NCI-H460 (cell line): ENCODE measurements at regions not wholly inside any gene's neighbourhood (a gene's known extent, or its start where the extent isn't known, plus 50 kb on each side); places are given as distances from the start of the nearest gene placed in this dataset.
A peak's percentile ranks its signal among the peaks of the same experiment; 100 is the strongest.

ENCODE experiments used
- DNase-seq: peaks from one replicate; pipeline ENCODE4 v3.0.0-alpha.2; 2016; ENCODE audit warnings: low read depth; ENCODE audit errors: extremely low read depth

DNA sequence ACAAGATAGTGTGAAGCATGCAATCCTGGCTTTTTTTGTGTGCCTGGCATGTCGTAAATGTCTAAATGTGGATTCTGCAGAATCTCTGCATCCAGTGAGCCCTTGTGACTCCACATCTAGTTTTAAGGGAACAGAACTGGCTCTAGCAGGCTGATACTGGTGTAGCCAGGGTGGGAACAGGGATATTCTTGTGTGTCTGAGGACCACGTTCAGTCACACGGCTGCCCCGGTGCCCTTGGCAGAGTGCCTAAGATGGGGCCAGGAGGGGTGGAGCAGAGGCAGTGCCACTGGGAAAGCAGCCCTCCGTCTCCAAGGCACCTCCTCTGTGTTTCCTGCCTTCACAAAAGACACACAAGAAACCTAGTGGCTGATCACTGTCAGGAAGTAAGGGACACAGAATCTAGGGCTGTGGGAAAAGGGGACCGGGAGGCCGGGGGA is 91.5 kb upstream of the PARD3B start:
- DNase-seq, result peak; percentile 22

- no peak for DNase-seq
Measured at GRCh38 chr2:204454672-204455380, 90.4 kb upstream of the PARD3B start.

DNA sequence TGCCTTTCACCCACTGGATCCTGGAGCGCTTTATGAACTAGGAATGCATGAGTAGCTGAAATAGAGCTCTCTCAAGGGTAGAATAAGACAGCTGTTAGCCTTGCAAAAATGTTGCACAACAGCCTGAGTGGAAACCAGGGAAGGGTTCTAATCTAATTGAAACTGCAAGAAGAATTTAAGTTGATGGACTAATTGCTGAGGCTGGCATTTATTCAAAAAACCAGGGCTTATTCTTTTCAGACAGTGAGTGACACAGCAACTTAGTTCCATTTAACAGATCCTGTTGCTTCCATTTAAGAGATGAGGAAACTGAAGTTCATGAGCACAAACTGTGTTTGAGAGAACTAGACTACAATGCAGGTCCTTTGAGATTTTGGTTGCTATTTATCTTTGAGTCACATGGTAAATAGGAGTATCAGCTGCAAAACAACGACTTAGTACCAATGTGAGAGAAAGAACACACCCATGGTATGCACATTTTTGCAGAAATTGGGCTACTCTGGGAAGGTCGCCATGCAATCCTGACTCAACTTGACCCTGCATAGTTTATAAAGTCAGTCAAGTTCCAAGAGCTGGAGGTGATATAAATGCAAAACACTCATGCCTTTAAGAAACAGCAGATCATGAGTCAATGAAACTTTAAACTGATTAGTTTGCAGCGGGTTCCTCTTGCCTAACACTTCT is 76.4 kb upstream of the PARD3B start:
- DNase-seq, result peak; percentile 65

- DNase-seq, result no peak
Measured at GRCh38 chr2:204470178-204470620, 75.1 kb upstream of the PARD3B start.

DNA sequence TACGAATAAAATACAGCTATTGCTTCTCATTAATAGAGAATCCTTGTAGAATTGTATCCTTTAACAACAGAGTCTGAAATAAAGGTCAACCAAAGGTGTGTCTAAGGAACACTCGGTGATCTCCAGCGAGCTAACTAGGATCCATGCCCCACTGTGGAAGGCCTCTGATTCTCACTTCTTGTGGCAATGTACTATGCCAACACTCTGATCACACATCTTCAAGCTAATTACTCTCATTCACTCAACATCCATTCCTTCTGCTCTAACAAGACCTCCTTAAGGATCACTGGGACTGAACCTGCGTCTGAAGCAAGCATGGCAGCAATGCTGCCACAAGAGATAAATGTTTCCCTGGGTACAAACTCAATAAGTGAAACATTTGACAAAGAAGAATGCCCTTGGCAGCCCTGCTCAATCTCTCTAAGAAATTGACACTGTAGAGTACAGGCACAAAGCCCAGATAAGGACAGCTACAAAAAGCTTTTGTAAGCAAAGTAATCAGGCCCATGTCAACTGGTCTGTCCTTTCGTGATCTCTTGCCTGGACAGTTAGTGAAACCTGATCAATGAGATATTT is 74.6 kb upstream of the PARD3B start:
- no peak for DNase-seq

GRCh38 chr2:204472375-204472774 is 72.9 kb upstream of the PARD3B start:
- no peak for DNase-seq

DNA sequence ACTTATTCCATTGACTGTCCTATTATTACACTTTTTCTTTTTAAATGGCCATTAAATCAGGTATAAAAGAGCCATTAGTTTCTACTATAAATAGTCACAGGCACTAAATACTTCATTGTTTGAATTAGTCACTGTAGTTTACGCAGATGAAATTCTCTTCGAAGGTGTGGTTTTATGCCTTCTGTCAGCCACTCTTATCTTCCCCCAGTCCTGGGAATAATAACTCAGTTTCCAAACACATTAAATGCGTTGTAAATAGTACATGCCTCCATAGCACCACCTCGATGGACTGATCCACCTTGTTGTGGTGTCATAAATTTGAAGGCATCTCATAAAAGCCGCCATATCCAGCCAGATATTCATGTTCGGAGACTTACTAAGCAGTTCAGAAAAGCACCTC is 72.1 kb upstream of the PARD3B start:
- DNase-seq, result no peak

DNA sequence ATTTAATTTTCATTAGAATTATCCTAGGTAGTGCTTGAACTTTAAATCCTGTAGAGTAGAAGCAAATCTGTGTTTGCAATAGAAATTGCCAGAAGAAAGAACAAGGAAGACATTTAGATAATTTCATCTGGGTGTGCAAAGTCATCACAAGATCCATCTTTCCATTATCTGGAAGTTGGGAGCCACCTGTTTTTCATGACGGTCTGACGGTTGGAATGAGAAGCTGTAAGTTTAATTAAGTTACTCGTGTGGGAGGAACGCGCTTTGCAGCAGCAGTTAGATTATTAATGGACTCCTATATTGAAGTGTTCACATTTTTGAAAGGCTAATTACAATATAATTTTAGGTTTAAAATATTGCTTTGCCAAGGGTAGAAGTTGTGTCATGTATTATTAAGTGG is 69.9 kb upstream of the PARD3B start:
- no peak for DNase-seq

DNA sequence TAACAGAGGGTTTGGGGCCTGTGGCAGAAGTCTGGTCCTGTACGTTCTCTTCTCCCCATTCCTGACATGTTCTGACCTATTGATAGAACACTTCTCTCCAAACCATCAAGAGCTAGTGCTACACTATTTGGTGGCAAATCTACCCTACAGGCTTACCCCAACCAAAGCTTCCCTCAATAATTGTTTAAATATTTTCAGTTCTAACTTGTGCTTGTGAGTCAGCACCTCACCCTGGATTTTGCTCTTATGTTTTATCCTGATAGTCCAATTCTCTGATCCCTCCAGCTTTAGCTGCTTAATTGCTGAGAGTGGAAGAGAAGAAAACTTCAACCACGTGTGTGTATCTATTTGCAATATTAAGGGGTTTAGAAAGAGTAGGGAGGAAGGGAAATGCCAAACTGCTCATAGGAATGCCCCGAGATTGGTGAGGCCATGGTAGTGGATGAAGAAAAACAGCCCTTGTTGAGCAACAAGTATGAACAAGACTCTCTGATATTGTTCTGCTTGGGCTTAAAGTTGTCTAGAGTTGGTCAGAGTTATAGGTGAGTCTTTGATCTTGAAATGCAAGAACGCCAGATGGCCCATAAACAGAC is 67.8 kb upstream of the PARD3B start:
- no peak for DNase-seq

GRCh38 chr2:204479557-204479956 is 65.7 kb upstream of the PARD3B start:
- DNase-seq, result no peak

- no peak for DNase-seq
Measured at GRCh38 chr2:204480676-204481075, 64.6 kb upstream of the PARD3B start.

DNA sequence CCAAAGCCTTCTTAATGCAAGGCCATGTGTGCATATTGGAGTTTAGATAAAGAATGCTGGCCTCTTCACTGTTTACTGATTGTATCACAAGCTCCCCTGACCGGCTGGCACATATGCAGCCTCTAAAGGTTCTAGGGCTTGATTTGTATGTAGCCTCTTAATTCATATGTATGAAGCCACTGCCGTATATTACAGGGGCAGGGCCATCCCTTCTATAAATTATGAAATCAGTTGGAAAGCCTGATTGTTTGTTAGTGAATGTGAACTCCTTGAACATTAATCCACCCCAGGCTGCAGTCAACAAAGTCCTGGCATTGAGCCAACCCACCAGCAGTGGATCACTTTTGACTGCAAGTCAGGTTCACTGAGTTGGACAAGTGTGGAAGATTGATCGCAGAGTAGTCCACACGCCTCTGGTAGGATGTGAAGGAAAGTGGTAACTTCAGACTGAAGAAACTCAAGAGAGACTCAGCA is 61.6 kb upstream of the PARD3B start:
- DNase-seq, result no peak

GRCh38 chr2:204486321-204486720 is 59.0 kb upstream of the PARD3B start:
- no peak for DNase-seq

- no peak for DNase-seq
Measured at GRCh38 chr2:204486805-204487204, 58.5 kb upstream of the PARD3B start.

DNA sequence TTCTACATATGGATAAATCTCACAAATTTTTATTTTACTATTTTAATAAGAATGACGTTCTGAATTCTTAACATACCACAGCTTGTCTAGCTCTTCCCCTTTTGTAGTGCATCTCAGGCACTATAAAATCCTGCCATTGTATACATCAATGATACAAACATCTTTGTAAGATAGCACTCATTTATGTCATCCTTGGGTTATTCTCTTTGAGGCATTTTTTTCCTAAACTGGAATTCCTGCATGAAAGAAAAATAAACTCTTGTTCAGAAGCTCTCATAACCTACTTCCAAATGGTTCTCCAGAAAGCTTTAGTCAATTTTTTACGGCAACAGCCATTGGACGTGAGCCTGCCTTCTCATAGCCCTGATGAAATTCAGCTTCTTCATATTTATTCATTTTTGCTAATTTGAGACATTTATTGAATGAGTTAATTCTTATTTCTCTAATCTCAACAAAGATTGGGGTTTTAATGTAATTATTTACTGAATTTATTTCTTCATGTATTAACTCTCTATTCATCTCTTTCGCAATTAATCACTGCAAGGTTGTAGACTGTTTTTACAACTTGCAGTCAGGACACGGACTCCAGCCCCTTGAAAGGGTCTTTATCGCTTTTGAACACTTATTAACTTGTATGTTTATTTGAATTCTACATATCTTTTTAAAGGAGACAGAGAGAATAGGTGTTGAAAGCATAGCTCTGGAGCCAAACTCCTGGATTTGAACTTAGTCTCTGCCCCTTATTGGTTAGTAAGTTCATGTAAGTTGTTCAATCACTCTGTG is 57.6 kb upstream of the PARD3B start:
- no peak for DNase-seq

DNA sequence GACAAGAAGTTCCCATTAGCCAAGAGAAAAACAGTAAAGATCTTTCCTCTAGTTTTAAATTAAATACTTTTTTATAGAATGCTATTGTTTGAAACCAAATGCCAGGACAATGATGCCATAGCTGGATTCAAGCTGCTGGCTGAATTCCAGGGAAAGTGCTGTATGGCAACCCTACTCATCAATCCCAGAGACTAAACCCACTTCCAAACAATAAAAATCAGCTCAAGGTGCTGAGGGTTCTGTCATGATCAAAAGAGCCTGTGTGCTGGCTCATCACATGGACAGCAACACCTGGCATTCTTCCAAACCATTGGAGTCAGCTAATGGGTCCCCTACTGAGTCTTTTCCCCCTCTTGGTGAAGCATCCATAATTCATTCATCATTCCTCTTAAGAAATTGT is 53.7 kb upstream of the PARD3B start:
- no peak for DNase-seq

- no peak for DNase-seq
Measured at GRCh38 chr2:204492417-204492816, 52.9 kb upstream of the PARD3B start.

- DNase-seq, result no peak
Measured at GRCh38 chr2:204494681-204495080, 50.6 kb upstream of the PARD3B start.

GRCh38 chr2:204495381-204495780 is 49.9 kb upstream of the PARD3B start:
- no peak for DNase-seq
